Mucosa of descending colon (tissue), 3 donors: ENCODE measurements at regions not wholly inside any gene's neighbourhood (a gene's known extent, or its start where the extent isn't known, plus 50 kb on each side); places are given as distances from the start of the nearest gene placed in this dataset.
A peak's percentile ranks its signal among the peaks of the same experiment; 100 is the strongest.

Source experiments
- ATAC-seq: fragments of 200-7000 bp; cut with Tn5 transposase; one replicate; pipeline ENCODE4 v1.9.1; 2020; ENCODE audit warnings: mild to moderate bottlenecking, moderate library complexity
- DNase-seq, 3 donors: peaks; one replicate each; pipeline ENCODE4 v3.0.0-alpha.2; 2020
- H3K36me3 ChIP-seq: fragments of 200-600 bp; one replicate; pipeline ENCODE4 v1.8.0; 2021; ENCODE audit warnings: low read depth, mild to moderate bottlenecking
- H3K4me1 ChIP-seq: fragments of 200-600 bp; one replicate; pipeline ENCODE4 v1.8.0; 2021; ENCODE audit warnings: low read depth, mild to moderate bottlenecking
- H3K4me3 ChIP-seq: fragments of 200-600 bp; one replicate; pipeline ENCODE4 v1.8.0; 2021; ENCODE audit warnings: mild to moderate bottlenecking
- H3K9me3 ChIP-seq: fragments of 200-600 bp; one replicate; pipeline ENCODE4 v1.8.0; 2021; ENCODE audit warnings: mild to moderate bottlenecking
- CTCF ChIP-seq: fragments of 200-600 bp; IDR thresholded peaks from one replicate; pipeline ENCODE4 v1.8.0; 2022; ENCODE audit warnings: antibody characterized with exemption, mild to moderate bottlenecking
- intact Hi-C, 2 donors: fragments of 100-400 bp; cut with DNase I in 1 of 2; cut with micrococcal nuclease in 1 of 2; formaldehyde crosslinking; loops; one replicate each; pipeline versions ENCODE4 v1.11.0 to v1.11.1; 2022; cut with DNase I, micrococcal nuclease
- donor health status: DM: no; HTN: no; CAD: no; lungs with moderate emphysema.
- donor health status: DM: no; HTN: no; CAD: no.
- donor health status: DM: no; HTN: yes; CAD: no.

GRCh38 chr10:121654021-121654545, 55.8 kb upstream of the FGFR2 start:
- ATAC-seq (no peak), DNase-seq (peak in 1 of 3 donors; percentile 3)
- no peak for TF ChIP-seq CTCF
- Histone ChIP-seq H3K36me3 (no peaks in the 10 kb centered on the region), H3K9me3 (no peaks in the 10 kb centered on the region), H3K4me1 (no peaks in the 10 kb centered on the region), H3K4me3 (no peak overlapping the region)
- intact Hi-C loops: no loop called here

GRCh38 chr10:121653608-121654007, 55.4 kb upstream of the FGFR2 start:
- intact Hi-C loops: no loop called here
- TF ChIP-seq CTCF: no peak
- H3K9me3 ChIP-seq: no peaks in the 10 kb centered on the region
- no peak for DNase-seq
- H3K36me3 ChIP-seq: no peaks in the 10 kb centered on the region
- H3K4me1 ChIP-seq: no peaks in the 10 kb centered on the region
- ATAC-seq: no peak
- H3K4me3 ChIP-seq: no peak overlapping the region

- no peak for ATAC-seq
Measured at GRCh38 chr10:121648493-121648892, 50.2 kb upstream of the FGFR2 start.

GRCh38 chr10:121648059-121648458, 49.8 kb upstream of the FGFR2 start:
- intact Hi-C loops: no loop called here
- DNase-seq: no peak
- H3K36me3 ChIP-seq: no peaks in the 10 kb centered on the region
- ATAC-seq: no peak
- no peaks in the 10 kb centered on the region for H3K4me1 ChIP-seq
- no peaks in the 10 kb centered on the region for H3K9me3 ChIP-seq
- TF ChIP-seq CTCF: no peak
- H3K4me3 ChIP-seq: no peak overlapping the region

More at GRCh38 chr10:121648493-121648892, 50.2 kb upstream of the FGFR2 start:
- Histone ChIP-seq H3K4me1 (no peaks in the 10 kb centered on the region), H3K36me3 (no peaks in the 10 kb centered on the region), H3K4me3 (no peak overlapping the region), H3K9me3 (no peaks in the 10 kb centered on the region)
- no peak for TF ChIP-seq CTCF
- DNase-seq: no peak
- intact Hi-C loops: no loop called here
